ENCODE measurements at regions not wholly inside any gene's neighbourhood (a gene's known extent, or its start where the extent isn't known, plus 50 kb on each side); places are given as distances from the start of the nearest gene placed in this dataset.

DNA sequence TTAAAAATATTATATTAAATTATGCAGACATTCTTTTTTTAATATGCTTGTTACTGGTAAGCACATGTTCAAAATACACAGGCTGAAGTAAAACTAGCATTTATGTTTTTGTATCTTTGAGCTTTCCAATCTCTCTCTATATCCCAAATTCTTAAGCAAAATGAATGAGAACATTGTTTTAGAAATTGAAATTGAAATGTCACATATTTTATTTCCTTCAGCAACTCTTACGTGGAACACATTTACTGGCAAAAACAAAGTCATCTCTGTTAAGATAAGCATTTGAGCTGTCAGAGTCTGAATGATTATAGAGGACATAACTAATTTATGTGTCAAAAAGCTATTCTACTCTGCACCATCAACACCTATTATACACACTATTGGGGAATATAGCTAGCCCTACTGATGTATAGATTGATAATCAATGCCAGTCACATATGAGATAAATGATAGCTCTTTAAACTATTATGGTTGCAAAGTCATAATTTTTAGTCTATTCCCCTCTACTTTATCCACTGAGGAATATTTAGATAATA, 535.4 kb upstream of the BCHE start:
- POLR2A ChIA-PET (ENCODE audit: unreplicated experiment) = no interaction called here
- no peak overlapping the region for H3K4ac ChIP-seq (ENCODE audit: low read depth, low read length)
- H3K14ac ChIP-seq (replicated peaks; ENCODE audit: low read depth, low read length) = no peak overlapping the region
- ATAC-seq (ENCODE audit: low read depth) (no peak), DNase-seq (no peak)
- no peaks in the 10 kb centered on the region for H3K9me1 ChIP-seq (ENCODE audit: insufficient read depth, low read length)
- no peak overlapping the region for H3K27ac ChIP-seq (ENCODE audit: insufficient read depth, low read length)
- H3K27me3 ChIP-seq (ENCODE audit: control insufficient read depth, insufficient read depth, low read length) = no peaks in the 10 kb centered on the region
- no peak overlapping the region for H4K91ac ChIP-seq (ENCODE audit: insufficient read depth, low read depth, low read length)
- no peak overlapping the region for H3K18ac ChIP-seq (ENCODE audit: low read depth, low read length)
- no peak overlapping the region for H2BK20ac ChIP-seq (ENCODE audit: low read depth, low read length)
- BruUV-seq (replicated peaks) = no TSS peak
- H3K4me1 ChIP-seq (ENCODE audit: control insufficient read depth, insufficient read depth, low read length) = no peaks in the 10 kb centered on the region
- intact Hi-C loops (cut with micrococcal nuclease) (no loop called here), dilution Hi-C loops (cut with HindIII; ENCODE audit: low sequenced_read_pairs, unreplicated experiment) (no loop called here), in situ Hi-C loops (cut with MboI; ENCODE audit: low sequenced_read_pairs) (no loop called here)
- no peak overlapping the region for H2BK120ac ChIP-seq (ENCODE audit: low read depth, low read length)
- no peak overlapping the region for H3K56ac ChIP-seq (ENCODE audit: extremely low read depth, insufficient read depth, low read length)
- TF ChIP-seq NFE2L2 (IDR thresholded peaks at IDR 0.05; ENCODE audit: low read depth, low read length) (no peak), RAD21 (IDR thresholded peaks at IDR 0.05; ENCODE audit: low read length) (no peak), SMC3 (IDR thresholded peaks at IDR 0.05; ENCODE audit: low read depth, low read length) (no peak), MAFK (IDR thresholded peaks at IDR 0.05; ENCODE audit: low read depth, low read length) (no peak), MAZ (IDR thresholded peaks at IDR 0.05; ENCODE audit: borderline replicate concordance, low read depth, low read length) (no peak), MXI1 (IDR thresholded peaks at IDR 0.05; ENCODE audit: borderline replicate concordance, low read depth, low read length) (no peak), CHD1 (IDR thresholded peaks at IDR 0.05; ENCODE audit: low read depth, low read length) (no peak), BHLHE40 (IDR thresholded peaks at IDR 0.05; ENCODE audit: low read depth, low read length) (no peak)
- TF ChIP-seq, protein P1, sequence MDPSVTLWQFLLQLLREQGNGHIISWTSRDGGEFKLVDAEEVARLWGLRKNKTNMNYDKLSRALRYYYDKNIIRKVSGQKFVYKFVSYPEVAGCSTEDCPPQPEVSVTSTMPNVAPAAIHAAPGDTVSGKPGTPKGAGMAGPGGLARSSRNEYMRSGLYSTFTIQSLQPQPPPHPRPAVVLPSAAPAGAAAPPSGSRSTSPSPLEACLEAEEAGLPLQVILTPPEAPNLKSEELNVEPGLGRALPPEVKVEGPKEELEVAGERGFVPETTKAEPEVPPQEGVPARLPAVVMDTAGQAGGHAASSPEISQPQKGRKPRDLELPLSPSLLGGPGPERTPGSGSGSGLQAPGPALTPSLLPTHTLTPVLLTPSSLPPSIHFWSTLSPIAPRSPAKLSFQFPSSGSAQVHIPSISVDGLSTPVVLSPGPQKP (IDR thresholded peaks at IDR 0.05; ENCODE audit: borderline replicate concordance, low read depth, low read length) = no peak
- TF ChIP-seq, protein P2, sequence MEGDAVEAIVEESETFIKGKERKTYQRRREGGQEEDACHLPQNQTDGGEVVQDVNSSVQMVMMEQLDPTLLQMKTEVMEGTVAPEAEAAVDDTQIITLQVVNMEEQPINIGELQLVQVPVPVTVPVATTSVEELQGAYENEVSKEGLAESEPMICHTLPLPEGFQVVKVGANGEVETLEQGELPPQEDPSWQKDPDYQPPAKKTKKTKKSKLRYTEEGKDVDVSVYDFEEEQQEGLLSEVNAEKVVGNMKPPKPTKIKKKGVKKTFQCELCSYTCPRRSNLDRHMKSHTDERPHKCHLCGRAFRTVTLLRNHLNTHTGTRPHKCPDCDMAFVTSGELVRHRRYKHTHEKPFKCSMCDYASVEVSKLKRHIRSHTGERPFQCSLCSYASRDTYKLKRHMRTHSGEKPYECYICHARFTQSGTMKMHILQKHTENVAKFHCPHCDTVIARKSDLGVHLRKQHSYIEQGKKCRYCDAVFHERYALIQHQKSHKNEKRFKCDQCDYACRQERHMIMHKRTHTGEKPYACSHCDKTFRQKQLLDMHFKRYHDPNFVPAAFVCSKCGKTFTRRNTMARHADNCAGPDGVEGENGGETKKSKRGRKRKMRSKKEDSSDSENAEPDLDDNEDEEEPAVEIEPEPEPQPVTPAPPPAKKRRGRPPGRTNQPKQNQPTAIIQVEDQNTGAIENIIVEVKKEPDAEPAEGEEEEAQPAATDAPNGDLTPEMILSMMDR (conservative IDR thresholded peaks at IDR 0.05; ENCODE audit: low read depth, low read length) = no peak
- TF ChIP-seq, protein P3, sequence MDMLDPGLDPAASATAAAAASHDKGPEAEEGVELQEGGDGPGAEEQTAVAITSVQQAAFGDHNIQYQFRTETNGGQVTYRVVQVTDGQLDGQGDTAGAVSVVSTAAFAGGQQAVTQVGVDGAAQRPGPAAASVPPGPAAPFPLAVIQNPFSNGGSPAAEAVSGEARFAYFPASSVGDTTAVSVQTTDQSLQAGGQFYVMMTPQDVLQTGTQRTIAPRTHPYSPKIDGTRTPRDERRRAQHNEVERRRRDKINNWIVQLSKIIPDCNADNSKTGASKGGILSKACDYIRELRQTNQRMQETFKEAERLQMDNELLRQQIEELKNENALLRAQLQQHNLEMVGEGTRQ (IDR thresholded peaks at IDR 0.05; ENCODE audit: low read depth, low read length) = no peak
- no peaks in the 10 kb centered on the region for H3K79me1 ChIP-seq (ENCODE audit: low read depth in 1 of 2, low read length in 2 of 2)
- no peak overlapping the region for H2AK9ac ChIP-seq (replicated peaks; ENCODE audit: low read depth, low read length, poor library complexity)
- H4K20me1 ChIP-seq (ENCODE audit: insufficient read depth, low read length) = no peaks in the 10 kb centered on the region
- H3K23ac ChIP-seq (ENCODE audit: low read depth, low read length) = no peak overlapping the region
- no peak overlapping the region for H3K4me2 ChIP-seq (ENCODE audit: low read depth, low read length)
- H3K9me3 ChIP-seq (ENCODE audit: control insufficient read depth, insufficient read depth, low read length) = peaks cover 8% of the 10 kb centered on the region; the same call in 1 of the 2 replicates
- H4K8ac ChIP-seq (ENCODE audit: low read depth in 2 of 2, low read length in 2 of 2) = no peak overlapping the region
- no peak overlapping the region for H2BK5ac ChIP-seq (ENCODE audit: low read depth, low read length, poor library complexity, severe bottlenecking)
- CTCF ChIA-PET = no interaction called here
- no peaks in the 10 kb centered on the region for H3K36me3 ChIP-seq (ENCODE audit: control insufficient read depth, insufficient read depth, low read length)
- H2BK15ac ChIP-seq (ENCODE audit: low read depth, low read length) = no peak overlapping the region
- no peak overlapping the region for H2AFZ ChIP-seq (replicated peaks; ENCODE audit: low read length, poor library complexity)
- WGBS, 2 experiments (ENCODE audit: extremely low coverage in 2 of 2, insufficient read length in 1 of 2) = no CpG with 5 or more reads among the region's 1 CpG
- no peak overlapping the region for H3K9ac ChIP-seq (ENCODE audit: low read depth, low read length)
- no peak overlapping the region for H2AK5ac ChIP-seq (ENCODE audit: low read depth, low read length)
- H4K5ac ChIP-seq (ENCODE audit: low read depth, low read length) = no peak overlapping the region
- H3K4me3 ChIP-seq (ENCODE audit: insufficient read depth, low read depth, low read length) = no peak overlapping the region

Data from IMR-90 (cell line).